ENCODE measurements at regions not wholly inside any gene's neighbourhood (a gene's known extent, or its start where the extent isn't known, plus 50 kb on each side); places are given as distances from the start of the nearest gene placed in this dataset.

- DNase-seq (ENCODE audit: low read depth), result no peak
Observed at GRCh38 chr6:150712505-150713252, 113.0 kb downstream of the PLEKHG1 start.

- no peak for DNase-seq (ENCODE audit: low read depth)
Observed at GRCh38 chr6:150713487-150713886, 113.8 kb downstream of the PLEKHG1 start.

GRCh38 chr6:150713931-150714330, 114.2 kb downstream of the PLEKHG1 start:
- no peak for DNase-seq (ENCODE audit: low read depth)

- no peak for DNase-seq (ENCODE audit: low read depth)
Observed at GRCh38 chr6:150715133-150715532, 115.4 kb downstream of the PLEKHG1 start.

- DNase-seq (ENCODE audit: low read depth), result no peak
Observed at GRCh38 chr6:150717419-150717818, 117.7 kb downstream of the PLEKHG1 start.

GRCh38 chr6:150719099-150719766, 119.5 kb downstream of the PLEKHG1 start:
- DNase-seq (ENCODE audit: low read depth), result no peak

- DNase-seq (ENCODE audit: low read depth), result no peak
Observed at GRCh38 chr6:150719831-150720230, 120.1 kb downstream of the PLEKHG1 start.

- DNase-seq (ENCODE audit: low read depth), result no peak
Observed at GRCh38 chr6:150720774-150721233, 121.1 kb downstream of the PLEKHG1 start.

- no peak for DNase-seq (ENCODE audit: low read depth)
Observed at GRCh38 chr6:150721418-150722266, 122.0 kb downstream of the PLEKHG1 start.

- DNase-seq (ENCODE audit: low read depth), result no peak
Observed at GRCh38 chr6:150722614-150723344, 123.1 kb downstream of the PLEKHG1 start.

GRCh38 chr6:150723345-150723658, 123.6 kb downstream of the PLEKHG1 start:
- DNase-seq (ENCODE audit: low read depth), result no peak

GRCh38 chr6:150723857-150724256, 124.2 kb downstream of the PLEKHG1 start:
- no peak for DNase-seq (ENCODE audit: low read depth)

- DNase-seq (ENCODE audit: low read depth), result no peak
Observed at GRCh38 chr6:150725795-150726194, 126.1 kb downstream of the PLEKHG1 start.

GRCh38 chr6:150729188-150729748, 129.6 kb downstream of the PLEKHG1 start:
- DNase-seq (ENCODE audit: low read depth), result no peak

- no peak for DNase-seq (ENCODE audit: low read depth)
Observed at GRCh38 chr6:150730801-150731457, 131.2 kb downstream of the PLEKHG1 start.

GRCh38 chr6:150732765-150733539, 132.6 kb upstream of the MTHFD1L start:
- DNase-seq (ENCODE audit: low read depth), result no peak

GRCh38 chr6:150733726-150734125, 131.8 kb upstream of the MTHFD1L start:
- no peak for DNase-seq (ENCODE audit: low read depth)

- DNase-seq (ENCODE audit: low read depth), result no peak
Observed at GRCh38 chr6:150734235-150734634, 131.3 kb upstream of the MTHFD1L start.

GRCh38 chr6:150735341-150735851, 130.1 kb upstream of the MTHFD1L start:
- peak; percentile 36 for DNase-seq (ENCODE audit: low read depth)

- DNase-seq (ENCODE audit: low read depth), result no peak
Observed at GRCh38 chr6:150738092-150738629, 127.3 kb upstream of the MTHFD1L start.
